OCI-LY1 (cell line): ENCODE measurements at regions not wholly inside any gene's neighbourhood (a gene's known extent, or its start where the extent isn't known, plus 50 kb on each side); places are given as distances from the start of the nearest gene placed in this dataset.

ENCODE experiments used
- CTCF ChIP-seq: fragments of 200-600 bp; sonication (generic), shearing (Covaris generic); IDR thresholded peaks from 2 replicates; pipeline ENCODE4 v1.5.1; 2017; ENCODE audit warnings: mild to moderate bottlenecking, antibody characterized with exemption, low read length, moderate library complexity, mixed read lengths
- EZH2 ChIP-seq: fragments of 200-600 bp; sonication (generic), shearing (Covaris generic); IDR thresholded peaks from 2 replicates; pipeline ENCODE4 v1.8.0; 2017; ENCODE audit warnings: borderline replicate concordance, mixed run types, mild to moderate bottlenecking, antibody characterized with exemption, low read length, moderate library complexity, mixed read lengths

DNA sequence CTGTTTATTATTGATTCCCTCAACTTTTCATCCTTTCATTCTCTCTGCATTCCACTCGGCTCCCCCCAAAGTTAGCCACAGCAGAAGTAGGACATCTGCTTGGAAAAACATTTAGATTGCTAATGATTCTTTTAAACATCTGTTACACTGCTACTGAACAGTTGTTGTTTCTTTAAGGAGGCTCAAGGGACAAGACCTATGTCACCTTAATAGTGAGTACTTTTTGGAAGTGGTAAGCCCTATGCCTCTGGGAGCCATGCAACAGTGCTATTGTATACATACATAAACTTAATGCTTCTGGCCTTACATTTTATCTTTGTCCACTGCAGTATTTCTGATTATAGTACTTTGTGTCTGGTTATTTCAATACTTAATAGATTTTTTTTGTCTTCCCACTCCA, 628.2 kb upstream of the FOXG1 start:
- TF ChIP-seq CTCF (no peak), EZH2 (no peak)
